ENCODE measurements at regions not wholly inside any gene's neighbourhood (a gene's known extent, or its start where the extent isn't known, plus 50 kb on each side); places are given as distances from the start of the nearest gene placed in this dataset.
A peak's percentile ranks its signal among the peaks of the same experiment; 100 is the strongest.

DNA sequence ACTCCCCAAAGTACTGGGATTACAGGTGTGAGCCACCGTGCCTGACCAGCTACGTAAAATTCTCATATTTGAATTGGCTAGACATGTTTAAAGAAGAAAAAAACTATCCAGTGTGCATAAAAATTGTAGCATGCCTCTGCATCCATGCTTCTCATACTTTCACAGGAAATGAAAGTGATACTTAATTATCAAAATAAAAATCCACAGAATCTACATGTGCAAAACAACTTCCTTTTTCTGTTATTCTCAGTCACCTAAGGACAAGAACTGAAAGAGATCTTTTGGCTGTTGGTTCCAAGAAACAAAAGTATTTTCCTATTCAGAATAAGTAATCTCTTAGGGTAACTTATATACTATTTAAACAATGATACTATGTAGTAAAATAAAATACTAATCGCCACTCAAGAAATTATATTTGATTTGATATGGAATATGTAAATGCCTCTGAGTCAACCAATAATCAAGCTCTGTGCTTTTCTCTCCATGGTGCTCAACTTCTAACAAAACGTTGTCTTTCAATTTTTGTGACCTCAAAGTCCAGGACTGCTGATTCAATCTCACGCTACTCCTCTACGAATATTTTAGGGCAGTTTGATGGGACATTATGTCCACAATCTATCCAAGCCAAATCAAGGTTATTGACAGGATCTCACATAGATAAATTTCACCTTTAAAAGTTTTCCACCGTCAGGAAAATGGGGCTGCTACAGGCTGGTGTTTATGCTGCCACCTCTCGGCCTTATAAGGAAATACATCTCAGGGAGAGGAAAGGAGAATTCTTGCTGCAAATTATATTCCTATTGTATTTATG, 102.7 kb downstream of the ZNF281 start:
- peak in 1 of 2 experiments; percentile 16 for DNase-seq (ENCODE audit: low read depth in 1 of 2, low spot score in 1 of 2)
- Histone ChIP-seq H3K27ac (replicated peaks) (no peak overlapping the region), H3K27me3 (ENCODE audit: insufficient read depth, poor library complexity, severe bottlenecking) (no peaks in the 10 kb centered on the region), H3K4me3 (replicated peaks; ENCODE audit: insufficient read depth, low read length) (no peak overlapping the region)
- TF ChIP-seq, protein P1, sequence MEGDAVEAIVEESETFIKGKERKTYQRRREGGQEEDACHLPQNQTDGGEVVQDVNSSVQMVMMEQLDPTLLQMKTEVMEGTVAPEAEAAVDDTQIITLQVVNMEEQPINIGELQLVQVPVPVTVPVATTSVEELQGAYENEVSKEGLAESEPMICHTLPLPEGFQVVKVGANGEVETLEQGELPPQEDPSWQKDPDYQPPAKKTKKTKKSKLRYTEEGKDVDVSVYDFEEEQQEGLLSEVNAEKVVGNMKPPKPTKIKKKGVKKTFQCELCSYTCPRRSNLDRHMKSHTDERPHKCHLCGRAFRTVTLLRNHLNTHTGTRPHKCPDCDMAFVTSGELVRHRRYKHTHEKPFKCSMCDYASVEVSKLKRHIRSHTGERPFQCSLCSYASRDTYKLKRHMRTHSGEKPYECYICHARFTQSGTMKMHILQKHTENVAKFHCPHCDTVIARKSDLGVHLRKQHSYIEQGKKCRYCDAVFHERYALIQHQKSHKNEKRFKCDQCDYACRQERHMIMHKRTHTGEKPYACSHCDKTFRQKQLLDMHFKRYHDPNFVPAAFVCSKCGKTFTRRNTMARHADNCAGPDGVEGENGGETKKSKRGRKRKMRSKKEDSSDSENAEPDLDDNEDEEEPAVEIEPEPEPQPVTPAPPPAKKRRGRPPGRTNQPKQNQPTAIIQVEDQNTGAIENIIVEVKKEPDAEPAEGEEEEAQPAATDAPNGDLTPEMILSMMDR (IDR thresholded peaks at IDR 0.05; ENCODE audit: insufficient read depth, low read length) = peak; percentile 66
- no peak for TF ChIP-seq POLR2AphosphoS5 (IDR thresholded peaks at IDR 0.05; ENCODE audit: low read depth)

DNA sequence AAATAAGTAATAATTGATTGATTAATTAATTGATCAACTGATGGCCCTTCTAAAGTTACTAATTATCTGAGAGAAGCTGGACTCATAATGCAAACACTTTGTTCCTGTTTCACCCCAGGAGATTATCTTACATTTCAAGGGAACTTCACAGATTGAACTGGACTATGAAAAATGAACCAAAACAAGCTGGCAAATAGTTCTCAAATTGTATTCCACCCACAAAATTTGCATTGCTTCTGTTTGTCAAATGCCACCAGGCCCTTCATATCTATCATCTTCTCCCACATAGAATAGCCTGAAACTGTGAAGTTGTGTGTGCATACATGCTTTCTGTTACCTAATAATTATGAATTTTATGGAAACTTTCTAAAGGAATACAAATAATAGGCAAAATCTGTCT, 104.0 kb downstream of the ZNF281 start:
- TF ChIP-seq POLR2AphosphoS5 (IDR thresholded peaks at IDR 0.05; ENCODE audit: low read depth) (no peak), GABPA (IDR thresholded peaks at IDR 0.05; ENCODE audit: low read depth) (no peak), SPI1 (IDR thresholded peaks at IDR 0.05; ENCODE audit: borderline replicate concordance, low read depth) (no peak)
- TF ChIP-seq, protein P2, sequence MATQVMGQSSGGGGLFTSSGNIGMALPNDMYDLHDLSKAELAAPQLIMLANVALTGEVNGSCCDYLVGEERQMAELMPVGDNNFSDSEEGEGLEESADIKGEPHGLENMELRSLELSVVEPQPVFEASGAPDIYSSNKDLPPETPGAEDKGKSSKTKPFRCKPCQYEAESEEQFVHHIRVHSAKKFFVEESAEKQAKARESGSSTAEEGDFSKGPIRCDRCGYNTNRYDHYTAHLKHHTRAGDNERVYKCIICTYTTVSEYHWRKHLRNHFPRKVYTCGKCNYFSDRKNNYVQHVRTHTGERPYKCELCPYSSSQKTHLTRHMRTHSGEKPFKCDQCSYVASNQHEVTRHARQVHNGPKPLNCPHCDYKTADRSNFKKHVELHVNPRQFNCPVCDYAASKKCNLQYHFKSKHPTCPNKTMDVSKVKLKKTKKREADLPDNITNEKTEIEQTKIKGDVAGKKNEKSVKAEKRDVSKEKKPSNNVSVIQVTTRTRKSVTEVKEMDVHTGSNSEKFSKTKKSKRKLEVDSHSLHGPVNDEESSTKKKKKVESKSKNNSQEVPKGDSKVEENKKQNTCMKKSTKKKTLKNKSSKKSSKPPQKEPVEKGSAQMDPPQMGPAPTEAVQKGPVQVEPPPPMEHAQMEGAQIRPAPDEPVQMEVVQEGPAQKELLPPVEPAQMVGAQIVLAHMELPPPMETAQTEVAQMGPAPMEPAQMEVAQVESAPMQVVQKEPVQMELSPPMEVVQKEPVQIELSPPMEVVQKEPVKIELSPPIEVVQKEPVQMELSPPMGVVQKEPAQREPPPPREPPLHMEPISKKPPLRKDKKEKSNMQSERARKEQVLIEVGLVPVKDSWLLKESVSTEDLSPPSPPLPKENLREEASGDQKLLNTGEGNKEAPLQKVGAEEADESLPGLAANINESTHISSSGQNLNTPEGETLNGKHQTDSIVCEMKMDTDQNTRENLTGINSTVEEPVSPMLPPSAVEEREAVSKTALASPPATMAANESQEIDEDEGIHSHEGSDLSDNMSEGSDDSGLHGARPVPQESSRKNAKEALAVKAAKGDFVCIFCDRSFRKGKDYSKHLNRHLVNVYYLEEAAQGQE (IDR thresholded peaks at IDR 0.05; ENCODE audit: insufficient replicate concordance, low read depth) = no peak
- TF ChIP-seq, protein P1 (IDR thresholded peaks at IDR 0.05; ENCODE audit: insufficient read depth, low read length) = no peak
- H3K27ac ChIP-seq (replicated peaks) = no peak overlapping the region
- no peak overlapping the region for H3K4me3 ChIP-seq (replicated peaks; ENCODE audit: insufficient read depth, low read length)
- H3K27me3 ChIP-seq (ENCODE audit: insufficient read depth, poor library complexity, severe bottlenecking) = peaks cover 6% of the 10 kb centered on the region
- DNase-seq (ENCODE audit: low read depth in 1 of 2, low spot score in 1 of 2) = no peak

DNA sequence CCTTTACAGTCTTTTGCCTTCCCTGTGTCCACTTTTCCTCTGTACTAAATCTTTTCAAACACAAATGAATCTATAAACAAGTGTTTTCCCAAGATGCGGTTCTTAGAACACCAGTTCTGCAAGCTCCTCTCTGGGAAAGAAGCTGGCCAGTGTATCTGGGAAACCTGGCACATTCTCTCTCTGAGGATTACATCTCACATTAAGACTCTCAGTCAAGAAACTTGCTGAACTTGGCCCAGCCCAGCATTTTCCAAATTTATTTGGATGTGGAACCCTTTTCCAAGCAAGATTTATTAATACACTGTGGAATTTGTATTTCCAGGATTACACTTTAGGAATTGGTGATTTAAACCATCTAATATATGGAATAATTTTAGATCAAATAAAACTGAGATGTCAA, 105.7 kb downstream of the ZNF281 start:
- DNase-seq (ENCODE audit: low read depth in 1 of 2, low spot score in 1 of 2) = no peak
- no peak overlapping the region for H3K27ac ChIP-seq (replicated peaks)
- no peak overlapping the region for H3K4me3 ChIP-seq (replicated peaks; ENCODE audit: insufficient read depth, low read length)
- TF ChIP-seq, protein P1 (IDR thresholded peaks at IDR 0.05; ENCODE audit: insufficient read depth, low read length) = no peak
- no peak for TF ChIP-seq GABPA (IDR thresholded peaks at IDR 0.05; ENCODE audit: low read depth)
- TF ChIP-seq SPI1 (IDR thresholded peaks at IDR 0.05; ENCODE audit: borderline replicate concordance, low read depth) = no peak
- TF ChIP-seq, protein P2 (IDR thresholded peaks at IDR 0.05; ENCODE audit: insufficient replicate concordance, low read depth) = no peak
- no peak for TF ChIP-seq POLR2AphosphoS5 (IDR thresholded peaks at IDR 0.05; ENCODE audit: low read depth)
- H3K27me3 ChIP-seq (ENCODE audit: insufficient read depth, poor library complexity, severe bottlenecking) = peaks cover 6% of the 10 kb centered on the region

DNA sequence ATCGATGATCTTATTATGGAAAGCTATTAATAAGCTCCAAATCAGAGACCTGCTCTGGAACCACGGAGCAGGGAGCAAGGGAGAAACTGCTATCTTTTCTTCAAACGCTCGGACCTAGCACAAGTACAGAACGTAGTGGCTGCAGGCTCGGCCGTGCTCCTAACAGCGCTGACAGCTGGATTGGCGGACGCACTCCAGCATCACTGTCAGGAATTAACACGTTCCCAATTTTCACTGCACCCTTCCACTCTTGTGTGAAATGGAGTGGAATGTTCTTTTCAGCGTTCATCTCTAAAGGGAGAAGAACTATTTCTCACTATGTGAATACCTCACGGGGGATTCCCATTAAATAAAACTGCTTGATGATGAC, 106.9 kb downstream of the ZNF281 start:
- Histone ChIP-seq H3K27ac (replicated peaks) (no peak overlapping the region), H3K4me3 (replicated peaks; ENCODE audit: insufficient read depth, low read length) (no peak overlapping the region), H3K27me3 (ENCODE audit: insufficient read depth, poor library complexity, severe bottlenecking) (peaks cover 6% of the 10 kb centered on the region)
- no peak for TF ChIP-seq SPI1 (IDR thresholded peaks at IDR 0.05; ENCODE audit: borderline replicate concordance, low read depth)
- TF ChIP-seq, protein P2 (IDR thresholded peaks at IDR 0.05; ENCODE audit: insufficient replicate concordance, low read depth) = no peak
- no peak for TF ChIP-seq GABPA (IDR thresholded peaks at IDR 0.05; ENCODE audit: low read depth)
- TF ChIP-seq POLR2AphosphoS5 (IDR thresholded peaks at IDR 0.05; ENCODE audit: low read depth) = no peak
- TF ChIP-seq, protein P1 (IDR thresholded peaks at IDR 0.05; ENCODE audit: insufficient read depth, low read length) = no peak
- no peak for DNase-seq (ENCODE audit: low read depth in 1 of 2, low spot score in 1 of 2)
